SH-SY5Y (cell line): ENCODE measurements at regions not wholly inside any gene's neighbourhood (a gene's known extent, or its start where the extent isn't known, plus 50 kb on each side); places are given as distances from the start of the nearest gene placed in this dataset.

Experiments
- GATA2 ChIP-seq: IDR thresholded peaks from 2 replicates; pipeline ENCODE4 v1.6.1; 2011; ENCODE audit warnings: mild to moderate bottlenecking, low read depth, low read length
- GATA3 ChIP-seq: IDR thresholded peaks from 2 replicates; pipeline ENCODE4 v1.6.1; 2011; ENCODE audit warnings: low read depth, mild to moderate bottlenecking, low read length, moderate library complexity

- TF ChIP-seq GATA2 (no peak), GATA3 (no peak)
Observed at GRCh38 chr5:18764161-18764560, 1129.9 kb downstream of the TAF11L14 start.
